Activated B cell treated with CpG ODN at 0.5 μM for 24 hours (primary cell): ENCODE measurements at regions not wholly inside any gene's neighbourhood (a gene's known extent, or its start where the extent isn't known, plus 50 kb on each side); places are given as distances from the start of the nearest gene placed in this dataset.

Source experiments
- ATAC-seq: fragments of 200-7000 bp; cut with Tn5 transposase; one replicate; pipeline ENCODE4 v1.10.0; 2021; ENCODE audit warnings: low read depth, mild to moderate bottlenecking, moderate library complexity
- CTCF ChIA-PET: fragments of 350-600 bp; sonication (Branson Sonifier 250); formaldehyde crosslinking; loops from one replicate; lab custom pipeline; 2021; ENCODE audit warnings: antibody characterized with exemption; lab: Charles Lee
- POLR2A ChIA-PET: fragments of 350-600 bp; sonication (Branson Sonifier 250); formaldehyde crosslinking; loops from one replicate; lab custom pipeline; 2021; ENCODE audit warnings: antibody characterized with exemption; lab: Charles Lee
- DNase-seq: peaks from one replicate; pipeline ENCODE4 v3.0.0; 2022
- H3K27ac Mint-ChIP-seq: one replicate; pipeline ENCODE4 v1.8.0; 2020; ENCODE audit warnings: mixed read lengths
- H3K27me3 Mint-ChIP-seq: one replicate; pipeline ENCODE4 v1.8.0; 2021; ENCODE audit warnings: mixed read lengths
- H3K36me3 Mint-ChIP-seq: one replicate; pipeline ENCODE4 v1.8.0; 2021; ENCODE audit warnings: low read depth, mixed read lengths
- H3K4me1 Mint-ChIP-seq: one replicate; pipeline ENCODE4 v1.8.0; 2021; ENCODE audit warnings: mixed read lengths
- H3K4me3 Mint-ChIP-seq: one replicate; pipeline ENCODE4 v1.8.0; 2020; ENCODE audit warnings: mild to moderate bottlenecking, mixed read lengths
- H3K9me3 Mint-ChIP-seq: one replicate; pipeline ENCODE4 v1.8.0; 2020; ENCODE audit warnings: mixed read lengths
- CTCF ChIP-seq: fragments of 200-600 bp; IDR thresholded peaks from one replicate; pipeline ENCODE4 v1.8.0; 2022; ENCODE audit warnings: antibody characterized with exemption, mild to moderate bottlenecking
- intact Hi-C: fragments of 100-400 bp; cut with micrococcal nuclease; formaldehyde crosslinking; loops from one replicate; pipeline ENCODE4 v1.15.1; 2024

DNA sequence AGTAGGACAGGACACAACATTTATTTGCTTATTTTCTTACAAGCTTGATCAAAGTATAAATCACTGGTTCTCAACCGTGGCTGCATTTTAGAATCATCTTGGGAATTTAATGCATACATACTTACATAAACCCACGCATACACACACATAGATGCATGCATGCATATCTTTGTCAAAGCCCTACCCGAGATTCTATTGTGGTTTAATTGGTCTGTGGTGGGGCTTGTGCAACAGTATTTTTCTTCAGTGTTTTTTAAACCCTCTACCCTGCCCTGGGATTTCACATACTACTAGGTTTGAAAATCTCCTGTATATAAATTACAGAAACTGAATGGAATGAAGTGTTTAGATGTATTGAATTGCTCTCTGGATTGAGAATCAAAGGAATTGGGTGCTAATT lies 1166.2 kb downstream of the MAT2B start:
- Mint-ChIP-seq H3K4me1 (no peaks in the 10 kb centered on the region), H3K27ac (no peak overlapping the region), H3K9me3 (no peaks in the 10 kb centered on the region), H3K4me3 (no peak overlapping the region), H3K36me3 (no peaks in the 10 kb centered on the region), H3K27me3 (no peaks in the 10 kb centered on the region)
- DNase-seq, result no peak
- no peak for TF ChIP-seq CTCF
- no peak for ATAC-seq
- CTCF ChIA-PET, result no interaction called here
- intact Hi-C loops, result loop anchor here (2.0 kb wide), 1 partner anchor 659 kb away; no protein-coding TSS in a partner anchor
- POLR2A ChIA-PET, result no interaction called here

DNA sequence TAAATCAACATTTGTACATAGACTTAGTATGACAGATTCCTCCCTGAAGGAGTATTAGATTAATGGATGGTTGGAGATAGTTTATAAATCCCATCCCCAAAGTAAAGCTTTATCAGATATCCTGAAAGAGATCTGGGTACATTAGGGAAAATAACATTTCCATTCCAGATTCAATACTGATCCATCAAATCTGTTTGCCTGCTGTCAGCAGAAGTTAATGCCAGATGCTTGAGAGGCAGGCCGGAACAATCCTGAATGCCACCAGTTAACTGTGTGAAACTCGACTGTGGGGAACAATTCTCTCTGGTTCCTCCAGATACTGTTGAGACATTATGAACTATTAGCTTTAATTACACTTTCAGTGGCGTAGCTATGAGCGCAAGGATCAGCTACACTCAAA lies 1166.8 kb downstream of the MAT2B start:
- no peaks in the 10 kb centered on the region for H3K27me3 Mint-ChIP-seq
- no peak overlapping the region for H3K27ac Mint-ChIP-seq
- TF ChIP-seq CTCF, result no peak
- ATAC-seq (no peak), DNase-seq (no peak)
- H3K36me3 Mint-ChIP-seq, result no peaks in the 10 kb centered on the region
- POLR2A ChIA-PET, result no interaction called here
- CTCF ChIA-PET, result no interaction called here
- no peaks in the 10 kb centered on the region for H3K9me3 Mint-ChIP-seq
- no peaks in the 10 kb centered on the region for H3K4me1 Mint-ChIP-seq
- intact Hi-C loops, result loop anchor here (2.0 kb wide), 1 partner anchor 659 kb away; no protein-coding TSS in a partner anchor
- H3K4me3 Mint-ChIP-seq, result no peak overlapping the region

DNA sequence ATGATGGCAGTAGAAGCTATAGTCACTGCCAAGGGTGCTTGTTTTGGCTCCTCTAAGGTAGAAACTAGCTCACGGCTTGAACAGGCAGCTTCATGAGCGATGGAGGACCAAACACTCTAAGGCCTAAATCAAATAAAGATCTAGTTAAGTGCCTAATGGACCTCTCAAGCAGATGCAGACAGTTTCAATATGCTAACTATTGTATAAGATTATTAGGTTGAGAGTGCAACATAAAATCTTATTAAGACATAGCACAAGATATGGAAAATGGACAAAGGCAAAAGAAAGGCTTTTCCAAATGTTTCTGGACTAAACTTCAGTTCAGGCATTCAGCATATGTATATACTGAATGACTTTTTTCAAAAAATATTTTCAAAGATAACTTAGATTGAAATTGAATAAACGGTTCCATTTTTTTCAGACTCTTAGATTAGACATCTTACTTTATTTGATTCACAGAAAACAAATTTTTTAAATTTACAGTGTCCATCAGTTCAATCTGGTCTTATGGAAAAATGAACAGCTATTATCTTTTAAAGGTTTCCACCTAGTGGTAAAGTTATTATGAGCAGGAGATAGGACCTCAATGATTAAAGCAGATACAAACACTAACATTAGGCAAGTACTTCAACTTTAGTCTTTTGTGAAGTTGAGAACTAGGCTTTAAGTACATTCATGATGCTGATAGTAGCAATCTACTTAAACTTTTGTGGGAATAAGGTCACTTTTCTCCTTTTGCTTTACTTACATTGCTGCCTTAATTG lies 1167.7 kb downstream of the MAT2B start:
- intact Hi-C loops, result loop anchor here (1.0 to 2.0 kb wide), 3 partner anchors 660 to 1109 kb away; no protein-coding TSS in a partner anchor
- ATAC-seq, result no peak

DNA sequence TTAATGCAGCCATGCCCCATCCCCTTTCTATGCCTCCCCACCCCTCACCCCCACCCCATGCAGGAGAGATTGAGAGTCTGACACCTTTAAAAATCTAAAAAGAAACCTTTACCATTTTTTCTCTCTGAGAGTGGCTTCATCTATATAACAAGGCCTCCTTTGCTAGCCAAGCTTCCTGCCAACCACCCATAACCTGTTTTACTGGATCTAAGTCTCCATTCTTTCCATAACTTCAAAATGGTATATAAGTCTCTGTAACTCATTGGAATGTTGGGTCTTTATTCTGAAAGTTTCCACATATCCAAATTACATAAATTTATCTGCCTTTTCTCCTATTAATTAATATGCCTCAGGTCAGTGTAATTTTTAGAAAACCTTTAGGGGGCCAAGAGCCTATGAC lies 1174.0 kb downstream of the MAT2B start:
- no peaks in the 10 kb centered on the region for H3K27me3 Mint-ChIP-seq
- intact Hi-C loops, result no loop called here
- no peaks in the 10 kb centered on the region for H3K9me3 Mint-ChIP-seq
- H3K4me1 Mint-ChIP-seq, result no peaks in the 10 kb centered on the region
- POLR2A ChIA-PET, result no interaction called here
- CTCF ChIA-PET, result no interaction called here
- ATAC-seq, result no peak
- H3K27ac Mint-ChIP-seq, result no peak overlapping the region
- DNase-seq, result no peak
- no peak overlapping the region for H3K4me3 Mint-ChIP-seq
- H3K36me3 Mint-ChIP-seq, result no peaks in the 10 kb centered on the region
- TF ChIP-seq CTCF, result no peak

More for the DNA sequence above, 1167.7 kb downstream of the MAT2B start:
- no peaks in the 10 kb centered on the region for H3K36me3 Mint-ChIP-seq
- no peak for TF ChIP-seq CTCF
- no peaks in the 10 kb centered on the region for H3K4me1 Mint-ChIP-seq
- no peak overlapping the region for H3K27ac Mint-ChIP-seq
- no peak overlapping the region for H3K4me3 Mint-ChIP-seq
- H3K9me3 Mint-ChIP-seq, result no peaks in the 10 kb centered on the region
- POLR2A ChIA-PET, result no interaction called here
- H3K27me3 Mint-ChIP-seq, result no peaks in the 10 kb centered on the region
- CTCF ChIA-PET, result no interaction called here
- no peak for DNase-seq

GRCh38 chr5:164680216-164680615 lies 1174.8 kb downstream of the MAT2B start:
- CTCF ChIA-PET, result no interaction called here

More at GRCh38 chr5:164680216-164680615, 1174.8 kb downstream of the MAT2B start:
- Mint-ChIP-seq H3K4me1 (no peaks in the 10 kb centered on the region), H3K4me3 (no peak overlapping the region), H3K27ac (no peak overlapping the region), H3K9me3 (no peaks in the 10 kb centered on the region), H3K27me3 (no peaks in the 10 kb centered on the region), H3K36me3 (no peaks in the 10 kb centered on the region)
- DNase-seq, result no peak
- TF ChIP-seq CTCF, result no peak
- POLR2A ChIA-PET, result no interaction called here
- intact Hi-C loops, result no loop called here
- ATAC-seq, result no peak
